C4-2B (cell line): ENCODE measurements at regions not wholly inside any gene's neighbourhood (a gene's known extent, or its start where the extent isn't known, plus 50 kb on each side); places are given as distances from the start of the nearest gene placed in this dataset.
"Not testable (repeated sequence)": the region's sequence is repeated elsewhere in the genome, so short reads cannot be mapped to it uniquely, and the experiment has no call there.

Source experiments
- H3K27ac ChIP-seq: fragments of 450-650 bp; 2 replicates; pipeline ENCODE4 v1.5.1; 2017
- CTCF ChIP-seq: fragments of 450-650 bp; conservative IDR thresholded peaks from 2 replicates; pipeline ENCODE4 v1.5.1; 2017; ENCODE audit warnings: mild to moderate bottlenecking
- ZFX ChIP-seq: fragments of 450-650 bp; IDR thresholded peaks from 2 replicates; pipeline ENCODE4 v1.6.1; 2017

DNA sequence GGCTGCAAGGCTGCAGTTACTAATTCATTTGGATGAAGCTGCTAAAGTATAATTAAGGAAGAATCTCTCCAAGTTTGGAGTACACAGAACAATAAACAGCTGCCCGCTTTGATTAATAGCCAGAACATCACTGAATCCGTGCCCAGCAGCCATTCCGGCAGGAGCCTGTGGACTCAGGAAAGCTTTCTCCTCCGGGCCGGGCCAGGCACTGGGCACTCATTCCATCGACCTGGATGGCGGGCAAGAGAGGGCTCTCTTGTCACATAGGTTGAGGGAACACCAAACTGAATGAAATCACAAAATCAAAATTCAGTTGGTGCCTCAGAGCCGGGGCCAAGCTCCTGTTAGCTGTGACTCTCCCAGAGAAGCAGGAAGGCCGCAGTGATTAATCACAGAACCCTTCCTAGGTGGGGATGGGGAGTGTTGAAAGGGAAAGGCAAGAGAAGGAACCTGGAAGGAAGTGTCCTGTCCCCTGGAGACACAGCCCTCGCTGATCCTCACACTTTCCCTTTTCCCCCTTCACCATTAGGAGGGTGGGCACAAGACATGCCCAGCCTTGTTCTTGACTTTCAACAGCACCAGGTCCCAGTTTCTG is 306.7 kb downstream of the NPHP4 start:
- TF ChIP-seq ZFX (no peak), CTCF (no peak)
- no peak overlapping the region for H3K27ac ChIP-seq

- TF ChIP-seq ZFX (no peak), CTCF (no peak)
Observed at GRCh38 chr1:5684791-5685190, 307.4 kb downstream of the NPHP4 start.

DNA sequence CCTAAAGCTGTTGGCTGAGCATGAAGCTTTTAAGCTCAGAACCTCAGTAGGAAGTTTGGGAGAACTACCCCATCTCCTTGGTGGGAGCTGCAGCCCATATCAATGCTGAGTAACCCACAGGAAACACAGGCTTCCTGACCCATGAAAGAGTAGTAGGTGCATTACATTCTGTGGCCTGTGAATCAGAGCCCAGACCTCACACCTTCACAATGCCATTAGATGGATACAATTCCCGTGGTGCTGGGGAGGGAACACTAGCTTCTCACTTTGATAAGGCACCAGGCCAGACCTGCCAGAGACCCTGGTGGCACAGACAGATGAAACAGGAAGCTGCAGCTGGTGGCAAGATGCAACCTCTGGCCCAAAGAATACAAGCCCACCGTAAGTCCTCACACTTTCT is 308.8 kb downstream of the NPHP4 start:
- no peak for TF ChIP-seq CTCF
- H3K27ac ChIP-seq, result no peak overlapping the region

More at GRCh38 chr1:5684791-5685190, 307.4 kb downstream of the NPHP4 start:
- no peak overlapping the region for H3K27ac ChIP-seq

- TF ChIP-seq CTCF, result no peak
- H3K27ac ChIP-seq, result no peak overlapping the region
Observed at GRCh38 chr1:5682626-5683225, 309.5 kb downstream of the NPHP4 start.

GRCh38 chr1:5681654-5682053 is 310.6 kb downstream of the NPHP4 start:
- TF ChIP-seq ZFX (no peak), CTCF (no peak)
- no peak overlapping the region for H3K27ac ChIP-seq

- TF ChIP-seq ZFX, result no peak
- no peak for TF ChIP-seq CTCF
- no peak overlapping the region for H3K27ac ChIP-seq
Observed at GRCh38 chr1:5680600-5680999, 311.6 kb downstream of the NPHP4 start.

- H3K27ac ChIP-seq, result no peak overlapping the region
- TF ChIP-seq ZFX (no peak), CTCF (no peak)
Observed at GRCh38 chr1:5678759-5679158, 313.5 kb downstream of the NPHP4 start.

- H3K27ac ChIP-seq, result not testable (repeated sequence)
Observed at GRCh38 chr1:5672355-5672754, 319.9 kb downstream of the NPHP4 start.
